G401 (cell line): ENCODE measurements at regions not wholly inside any gene's neighbourhood (a gene's known extent, or its start where the extent isn't known, plus 50 kb on each side); places are given as distances from the start of the nearest gene placed in this dataset.

Experiments
- DNase-seq: peaks from one replicate; pipeline ENCODE4 v3.0.0-alpha.2; 2015; ENCODE audit warnings: low spot score
- in situ Hi-C: cut with HindIII; loops from 2 replicates; pipeline ENCODE4 v1.10.0; 2016; ENCODE audit warnings: low sequenced_read_pairs, mixed read lengths

DNA sequence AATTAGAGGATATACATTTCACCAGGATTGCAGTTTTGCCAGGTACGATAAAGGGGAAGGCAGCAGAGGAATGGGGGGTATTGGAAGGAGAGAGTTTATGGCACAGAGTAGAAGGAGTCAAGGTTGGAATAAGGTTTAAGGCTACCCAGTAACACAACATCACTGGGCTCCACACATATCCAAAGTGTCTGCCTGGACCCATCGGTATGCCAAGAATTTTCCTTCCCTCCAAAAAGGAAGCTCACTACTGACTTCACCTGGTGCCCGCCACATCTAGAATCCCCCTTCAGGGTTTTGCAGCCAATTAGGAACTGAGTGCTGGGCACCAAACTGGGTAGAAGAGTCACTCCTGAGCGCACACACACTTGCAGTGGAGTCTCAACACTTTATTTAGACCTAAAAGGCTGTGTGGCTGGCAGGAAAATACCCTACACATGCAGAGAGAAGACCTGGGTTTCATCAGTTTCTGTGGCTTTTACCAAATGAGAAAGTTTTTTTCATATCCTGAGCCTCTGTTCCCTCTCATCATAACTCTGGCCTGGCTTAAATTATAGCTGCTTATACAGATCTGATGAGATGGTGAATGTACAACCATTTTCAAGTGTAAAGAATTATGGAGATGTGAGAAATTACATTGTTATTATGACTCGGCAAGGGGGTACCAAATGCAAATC is 190.8 kb upstream of the LPP start:
- in situ Hi-C loops: no loop called here

DNA sequence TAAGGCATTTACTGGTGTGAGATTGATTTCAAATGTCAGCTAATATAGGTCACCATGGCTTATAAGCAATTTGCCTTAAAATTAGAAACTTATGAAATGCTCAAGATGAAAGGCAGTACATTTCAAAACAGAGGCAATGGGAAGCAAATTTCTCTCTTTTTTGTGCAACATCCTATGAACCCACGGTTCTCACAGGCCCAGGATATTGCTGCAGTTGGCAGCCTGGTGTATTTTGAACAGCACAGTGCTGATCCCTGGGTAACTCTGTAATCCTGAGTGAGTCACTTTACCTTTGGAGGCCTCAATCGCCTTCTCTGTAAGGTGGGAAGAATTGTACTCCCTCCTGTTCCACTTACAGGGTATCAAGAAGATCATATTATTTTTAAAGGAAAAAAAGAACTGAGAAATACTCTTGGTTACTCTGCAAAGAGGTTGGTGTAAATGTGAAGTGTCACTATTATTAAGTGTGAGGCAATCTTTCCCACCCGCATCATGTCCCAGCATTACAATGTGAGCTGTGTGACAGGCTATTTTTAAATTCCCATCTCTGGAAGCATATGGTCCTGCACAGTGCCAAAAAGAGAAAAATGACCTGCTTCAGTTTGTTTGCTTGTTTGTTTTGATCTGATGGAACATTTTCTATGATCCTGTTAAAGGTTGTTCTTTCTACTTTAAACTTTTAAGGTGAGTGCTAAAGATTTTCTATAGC is 190.1 kb upstream of the LPP start:
- DNase-seq: peak; percentile 96
- in situ Hi-C loops: no loop called here

More for the DNA sequence above, 190.8 kb upstream of the LPP start:
- no peak for DNase-seq

GRCh38 chr3:187964760-187965159 is 189.2 kb upstream of the LPP start:
- in situ Hi-C loops: no loop called here
- no peak for DNase-seq

- DNase-seq: no peak
- in situ Hi-C loops: no loop called here
Measured at GRCh38 chr3:187966096-187966495, 187.9 kb upstream of the LPP start.

DNA sequence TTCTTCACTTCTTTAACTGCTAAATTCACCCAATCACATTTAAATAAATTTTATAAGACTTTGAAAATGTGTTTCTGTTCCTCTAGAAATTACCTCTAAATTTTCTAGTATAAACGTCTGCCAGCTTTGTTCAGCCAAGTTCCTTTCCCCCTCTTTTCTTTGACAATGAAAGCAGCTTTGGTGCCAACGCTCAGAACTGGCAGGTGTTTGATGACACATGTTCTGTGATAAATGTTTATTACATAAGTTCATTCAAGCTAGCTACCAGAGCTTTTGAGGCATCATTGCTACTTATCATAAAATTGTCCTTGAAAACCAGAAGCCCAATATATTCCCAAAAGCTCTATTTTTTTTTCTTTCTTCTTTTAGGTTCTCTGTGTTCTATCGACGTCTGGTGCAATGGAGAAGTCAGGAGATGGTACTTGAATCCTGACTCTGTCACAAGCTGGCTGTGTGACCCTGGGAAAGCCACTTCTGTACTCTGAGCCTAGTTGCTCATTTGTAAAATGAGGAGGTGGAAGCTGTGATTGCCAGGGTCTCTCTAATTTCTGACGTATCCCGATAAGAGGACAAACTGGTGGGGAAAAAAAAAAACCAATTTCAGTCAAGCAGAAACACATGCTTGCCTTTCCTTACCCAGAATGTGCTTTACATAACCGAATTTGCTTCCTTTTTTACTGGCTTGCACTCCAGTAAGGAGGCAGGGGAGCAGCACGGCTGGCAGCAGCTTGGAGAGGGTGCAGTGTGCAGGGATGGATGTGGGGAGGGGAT is 187.1 kb upstream of the LPP start:
- DNase-seq: peak; percentile 92
- in situ Hi-C loops: no loop called here

- no peak for DNase-seq
Measured at GRCh38 chr3:187967993-187968392, 186.0 kb upstream of the LPP start.

DNA sequence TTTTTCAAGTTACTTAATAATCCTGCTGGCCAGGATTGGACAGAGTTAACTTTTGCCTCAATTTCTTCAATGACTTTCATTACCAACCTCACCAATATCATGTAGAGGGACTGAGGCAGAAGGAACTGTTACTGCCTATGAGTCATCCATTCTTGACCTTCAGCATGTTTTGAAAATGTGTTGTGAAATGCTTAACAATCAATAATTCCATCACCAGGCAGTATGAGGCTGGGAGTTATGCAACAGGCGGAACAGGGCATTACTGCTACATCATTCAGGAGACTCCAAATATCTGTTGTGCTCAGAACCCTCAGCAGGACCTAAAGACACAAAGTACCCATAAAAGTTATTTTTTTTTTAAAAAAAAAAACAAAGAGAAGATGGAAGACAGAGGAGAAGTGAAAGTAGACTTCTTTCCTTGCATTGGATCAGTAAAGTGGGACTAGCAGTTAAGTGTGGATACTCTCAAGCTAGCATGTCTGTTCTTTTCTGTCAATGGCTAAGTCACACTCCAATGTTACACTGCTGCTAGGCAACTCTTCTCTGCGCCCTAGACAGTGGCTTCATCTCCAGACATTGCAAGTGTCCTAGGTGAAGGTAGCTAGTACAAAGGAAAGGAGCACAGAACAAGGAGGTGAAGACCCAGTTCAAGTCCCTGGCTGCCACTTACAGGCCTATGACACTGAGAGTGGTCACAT is 184.9 kb upstream of the LPP start:
- in situ Hi-C loops: no loop called here
- DNase-seq: no peak

More at GRCh38 chr3:187967993-187968392, 186.0 kb upstream of the LPP start:
- in situ Hi-C loops: no loop called here

GRCh38 chr3:187969581-187969950 is 184.4 kb upstream of the LPP start:
- DNase-seq: no peak
- in situ Hi-C loops: no loop called here

GRCh38 chr3:187970106-187970505 is 183.9 kb upstream of the LPP start:
- DNase-seq: no peak
- in situ Hi-C loops: no loop called here

- in situ Hi-C loops: no loop called here
- no peak for DNase-seq
Measured at GRCh38 chr3:187971629-187972028, 182.3 kb upstream of the LPP start.

DNA sequence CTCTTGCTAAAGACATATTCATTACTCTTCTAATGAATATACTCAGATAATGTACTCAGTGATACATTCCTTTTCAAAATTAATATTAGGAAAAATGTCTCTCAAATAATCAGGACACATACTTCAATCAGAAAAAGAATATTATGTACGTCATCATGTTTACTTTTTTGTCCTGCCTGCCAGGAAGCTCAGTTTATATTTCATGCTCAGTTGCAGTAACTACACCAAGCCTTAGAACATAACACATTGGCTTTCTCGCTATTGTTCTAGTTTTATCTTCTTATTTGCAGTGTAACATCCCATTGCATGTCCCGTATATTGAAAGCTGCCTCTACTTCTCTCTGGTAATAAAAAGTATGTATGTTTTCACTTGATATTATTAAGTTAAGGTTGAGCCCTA is 181.5 kb upstream of the LPP start:
- in situ Hi-C loops: no loop called here

GRCh38 chr3:187973977-187974870 is 179.7 kb upstream of the LPP start:
- in situ Hi-C loops: no loop called here
- DNase-seq: no peak

More for the DNA sequence above, 181.5 kb upstream of the LPP start:
- DNase-seq: no peak

DNA sequence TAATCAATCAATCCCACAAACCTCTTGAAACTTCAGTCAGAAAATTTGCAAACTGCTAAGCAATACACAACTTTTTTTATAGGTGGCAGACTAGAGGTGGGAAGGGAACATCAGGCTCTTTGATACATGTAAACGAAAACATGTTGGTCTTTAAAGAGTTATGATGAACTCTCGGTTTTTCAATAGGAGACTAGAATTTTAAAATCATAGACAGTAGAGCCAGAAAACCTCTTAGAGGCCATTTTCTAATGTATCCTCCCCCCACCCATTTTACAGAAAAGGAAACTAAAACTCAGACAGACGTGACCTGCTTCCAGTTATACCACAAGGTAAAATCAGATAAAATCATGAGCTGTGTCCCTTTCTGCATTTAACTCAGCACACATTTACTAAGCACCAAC is 179.1 kb upstream of the LPP start:
- in situ Hi-C loops: no loop called here
- DNase-seq: no peak

- DNase-seq: no peak
- in situ Hi-C loops: no loop called here
Measured at GRCh38 chr3:187975561-187976364, 178.2 kb upstream of the LPP start.

- no peak for DNase-seq
- in situ Hi-C loops: no loop called here
Measured at GRCh38 chr3:187976365-187976900, 177.5 kb upstream of the LPP start.

GRCh38 chr3:187977659-187978058 is 176.3 kb upstream of the LPP start:
- DNase-seq: no peak
- in situ Hi-C loops: no loop called here

- in situ Hi-C loops: no loop called here
- no peak for DNase-seq
Measured at GRCh38 chr3:187978433-187979011, 175.4 kb upstream of the LPP start.
